Dedifferentiated amniotic fluid mesenchymal stem cell (primary cell): ENCODE measurements at regions not wholly inside any gene's neighbourhood (a gene's known extent, or its start where the extent isn't known, plus 50 kb on each side); places are given as distances from the start of the nearest gene placed in this dataset.

ENCODE experiments used
- DNase-seq: peaks from one replicate; pipeline ENCODE4 v3.0.0-alpha.2; 2016; ENCODE audit errors: extremely low spot score

GRCh38 chr9:80648336-80648735 is 1041.0 kb downstream of the TLE1 start:
- DNase-seq = peak; percentile 48

- DNase-seq = no peak
Observed at GRCh38 chr9:80646211-80646610, 1043.1 kb downstream of the TLE1 start.

GRCh38 chr9:80644044-80644443 is 1045.3 kb downstream of the TLE1 start:
- DNase-seq = no peak

- no peak for DNase-seq
Observed at GRCh38 chr9:80635065-80635464, 1054.3 kb downstream of the TLE1 start.

- DNase-seq = peak; percentile 14
Observed at GRCh38 chr9:80632041-80632440, 1057.3 kb downstream of the TLE1 start.

GRCh38 chr9:80622508-80622907 is 1050.7 kb downstream of the TLE4 start:
- no peak for DNase-seq

- no peak for DNase-seq
Observed at GRCh38 chr9:80619356-80619755, 1047.6 kb downstream of the TLE4 start.

- peak; percentile 89 for DNase-seq
Observed at GRCh38 chr9:80615964-80616363, 1044.2 kb downstream of the TLE4 start.

- no peak for DNase-seq
Observed at GRCh38 chr9:80605793-80606192, 1034.0 kb downstream of the TLE4 start.

- DNase-seq = peak; percentile 58
Observed at GRCh38 chr9:80605129-80605528, 1033.4 kb downstream of the TLE4 start.

- no peak for DNase-seq
Observed at GRCh38 chr9:80602291-80602690, 1030.5 kb downstream of the TLE4 start.

GRCh38 chr9:80596579-80596978 is 1024.8 kb downstream of the TLE4 start:
- no peak for DNase-seq

- DNase-seq = no peak
Observed at GRCh38 chr9:80595192-80595591, 1023.4 kb downstream of the TLE4 start.

- no peak for DNase-seq
Observed at GRCh38 chr9:80592413-80592812, 1020.6 kb downstream of the TLE4 start.

GRCh38 chr9:80586786-80587330 is 1015.1 kb downstream of the TLE4 start:
- DNase-seq = no peak

GRCh38 chr9:80571953-80572352 is 1000.2 kb downstream of the TLE4 start:
- no peak for DNase-seq

GRCh38 chr9:80569236-80569635 is 997.5 kb downstream of the TLE4 start:
- no peak for DNase-seq

- no peak for DNase-seq
Observed at GRCh38 chr9:80561526-80561925, 989.8 kb downstream of the TLE4 start.

- no peak for DNase-seq
Observed at GRCh38 chr9:80560976-80561375, 989.2 kb downstream of the TLE4 start.

- no peak for DNase-seq
Observed at GRCh38 chr9:80557256-80557655, 985.5 kb downstream of the TLE4 start.

- peak; percentile 54 for DNase-seq
Observed at GRCh38 chr9:80556631-80557030, 984.9 kb downstream of the TLE4 start.

- DNase-seq = peak; percentile 16
Observed at GRCh38 chr9:80555782-80556325, 984.1 kb downstream of the TLE4 start.

- no peak for DNase-seq
Observed at GRCh38 chr9:80554856-80555255, 983.1 kb downstream of the TLE4 start.

- DNase-seq = no peak
Observed at GRCh38 chr9:80554301-80554700, 982.5 kb downstream of the TLE4 start.
